Umbilical cord (tissue), 1 donor: ENCODE measurements at regions not wholly inside any gene's neighbourhood (a gene's known extent, or its start where the extent isn't known, plus 50 kb on each side); places are given as distances from the start of the nearest gene placed in this dataset.
A peak's percentile ranks its signal among the peaks of the same experiment; 100 is the strongest.
"Not testable (repeated sequence)": the region's sequence is repeated elsewhere in the genome, so short reads cannot be mapped to it uniquely, and the experiment has no call there.

Experiments
- DNase-seq: peaks from one replicate; pipeline ENCODE4 v3.0.0-alpha.2; 2015; ENCODE audit warnings: low spot score

DNA sequence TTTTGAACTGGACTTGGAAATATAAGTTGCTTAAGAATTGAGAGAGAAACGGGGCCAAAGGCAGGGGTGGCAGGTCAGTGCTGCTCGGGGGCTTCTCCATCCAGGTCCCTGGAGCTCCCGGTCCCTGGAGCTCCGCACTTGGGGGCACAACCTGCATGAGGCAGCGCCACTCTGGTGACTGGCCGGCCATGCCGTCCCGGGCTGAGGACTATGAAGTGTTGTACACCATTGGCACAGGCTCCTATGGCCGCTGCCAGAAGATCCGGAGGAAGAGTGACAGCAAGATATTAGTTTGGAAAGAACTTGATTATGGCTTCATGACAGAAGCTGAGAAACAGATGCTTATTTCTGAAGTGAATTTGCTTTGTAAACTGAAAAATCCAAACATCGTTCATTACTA is 76.9 kb upstream of the POTEG start:
- not testable (repeated sequence) for DNase-seq

- DNase-seq = not testable (repeated sequence)
Observed at GRCh38 chr14:19489475-19489874, 55.3 kb upstream of the POTEG start.

GRCh38 chr14:19488457-19488856 is 54.3 kb upstream of the POTEG start:
- DNase-seq = not testable (repeated sequence)

GRCh38 chr14:19487690-19488089 is 53.5 kb upstream of the POTEG start:
- DNase-seq = not testable (repeated sequence)

DNA sequence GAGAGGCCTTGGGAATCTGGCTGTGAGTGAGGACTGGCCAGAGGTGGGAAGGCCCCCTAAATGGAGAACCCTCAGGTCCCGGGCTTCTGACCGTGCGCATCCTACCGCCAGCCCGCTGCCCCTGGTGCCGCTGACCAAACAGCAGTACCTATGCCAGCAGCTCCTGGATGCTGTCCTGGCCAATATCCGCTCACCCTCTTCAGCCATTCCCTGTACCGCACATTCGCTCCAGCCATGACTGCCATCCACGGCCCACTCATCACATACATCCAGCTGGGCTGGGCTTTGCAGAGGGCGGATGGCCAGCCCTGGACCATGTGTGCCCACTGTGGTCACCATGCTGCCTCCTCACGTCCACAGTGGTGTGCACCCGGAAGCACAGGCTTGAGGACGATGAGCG is 53.1 kb upstream of the POTEG start:
- not testable (repeated sequence) for DNase-seq

- peak; percentile 0 for DNase-seq
Observed at GRCh38 chr14:19485346-19485745, 51.2 kb upstream of the POTEG start.
